SHP77 treated with DMSO at 0.1 percent for 48 hours (cell line): ENCODE measurements at regions not wholly inside any gene's neighbourhood (a gene's known extent, or its start where the extent isn't known, plus 50 kb on each side); places are given as distances from the start of the nearest gene placed in this dataset.
"Not testable (repeated sequence)": the region's sequence is repeated elsewhere in the genome, so short reads cannot be mapped to it uniquely, and the experiment has no call there.

Experiments
- DNase-seq: peaks from one replicate; lab custom pipeline; 2025; lab: John Stamatoyannopoulos, UW

DNA sequence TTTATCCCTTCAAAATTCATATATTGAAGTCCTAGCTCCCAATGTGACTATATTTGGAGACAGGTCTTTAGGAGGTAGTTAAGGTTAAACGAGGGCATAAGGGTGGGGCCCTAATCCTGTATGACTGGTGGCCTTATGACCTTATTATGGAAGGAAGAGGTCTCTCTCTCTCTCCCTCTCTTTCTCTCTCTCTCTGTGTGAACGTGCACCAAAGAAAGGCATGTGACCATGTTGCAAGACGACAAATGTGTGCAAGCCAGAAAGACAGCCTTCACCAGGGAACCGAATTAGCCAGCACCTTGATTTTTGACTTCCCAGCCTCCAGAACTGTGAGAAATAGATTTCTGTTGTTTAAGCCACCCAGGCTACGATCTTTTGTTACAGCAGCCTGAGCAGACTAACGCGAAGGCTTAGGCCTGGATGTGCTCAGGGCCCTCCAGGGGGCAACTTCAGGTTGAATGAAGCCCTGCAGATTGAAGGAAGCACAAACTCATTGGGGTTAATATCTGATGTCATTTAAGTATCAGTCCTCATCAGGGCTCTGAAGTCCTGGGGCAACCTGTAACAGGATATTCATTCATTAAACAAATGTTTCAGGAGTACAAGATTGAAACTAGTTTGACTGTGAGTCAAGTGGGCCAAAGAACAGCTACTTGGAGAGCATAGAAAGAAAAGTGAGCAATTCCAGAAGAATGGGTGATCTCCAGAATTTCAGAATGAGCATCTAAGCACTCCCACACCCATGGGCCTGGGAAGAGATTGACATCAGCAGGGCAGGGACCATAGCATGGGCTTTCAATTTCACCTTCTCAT is 157.4 kb upstream of the TNFAIP3 start:
- DNase-seq: no peak

DNA sequence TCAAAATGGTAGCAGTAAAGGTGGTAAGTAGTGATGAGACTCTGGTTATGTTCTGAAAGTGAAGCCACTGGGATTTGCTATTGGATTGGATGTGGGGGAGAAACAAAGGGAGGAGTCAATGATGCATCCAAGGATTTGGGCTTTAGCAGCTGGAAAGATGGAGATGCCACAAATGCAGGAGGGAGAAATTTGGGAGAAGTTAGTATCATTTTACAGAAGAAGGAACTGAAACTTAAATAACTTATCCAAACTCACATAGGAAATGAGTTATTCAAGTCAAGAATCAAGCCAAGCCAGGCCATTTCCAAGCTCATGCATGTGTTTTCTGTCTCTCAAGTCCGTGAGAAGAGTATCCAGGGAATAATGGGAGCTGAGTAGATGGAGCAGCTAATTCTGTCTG is 155.1 kb upstream of the TNFAIP3 start:
- no peak for DNase-seq

DNA sequence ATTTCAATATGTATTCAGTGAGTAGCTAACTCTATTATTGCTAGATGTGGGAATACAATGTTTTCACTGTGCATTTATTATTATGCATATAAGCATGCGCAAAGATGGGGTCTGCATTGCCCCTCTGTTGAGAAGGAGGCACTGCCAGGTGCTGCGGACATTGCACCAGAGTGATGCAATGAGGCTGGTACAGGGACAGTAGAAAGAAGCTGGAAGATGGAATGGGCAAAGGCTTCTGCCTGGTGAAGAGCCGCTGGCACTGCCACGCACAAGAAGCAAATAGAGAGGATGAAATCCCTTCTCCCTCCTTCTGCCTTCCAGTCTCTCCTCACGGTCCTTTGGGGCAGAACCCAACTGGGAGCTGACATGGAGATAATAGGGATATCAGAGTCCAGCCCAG is 154.5 kb upstream of the TNFAIP3 start:
- no peak for DNase-seq

DNA sequence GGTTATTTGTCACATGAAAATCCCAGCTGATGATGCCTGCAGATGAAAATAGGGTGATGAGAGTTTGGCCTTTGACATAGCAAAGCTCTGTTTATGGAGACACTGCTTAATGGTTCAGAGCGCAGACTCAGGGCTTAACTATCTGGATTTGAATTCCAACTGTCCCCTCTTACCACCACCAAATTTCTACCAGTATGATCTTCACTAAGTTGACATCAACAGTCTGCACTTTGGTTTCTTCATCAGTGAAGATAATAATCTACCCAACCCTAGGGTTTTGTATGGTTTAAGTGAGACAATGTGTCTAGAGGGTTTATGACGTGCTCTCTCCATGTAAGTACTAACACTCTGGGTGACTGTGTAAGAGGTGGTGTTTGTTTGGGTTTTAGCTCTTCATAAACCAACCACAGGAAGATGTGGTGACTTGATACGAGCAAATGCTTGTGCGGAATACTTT is 151.4 kb upstream of the TNFAIP3 start:
- no peak for DNase-seq

DNA sequence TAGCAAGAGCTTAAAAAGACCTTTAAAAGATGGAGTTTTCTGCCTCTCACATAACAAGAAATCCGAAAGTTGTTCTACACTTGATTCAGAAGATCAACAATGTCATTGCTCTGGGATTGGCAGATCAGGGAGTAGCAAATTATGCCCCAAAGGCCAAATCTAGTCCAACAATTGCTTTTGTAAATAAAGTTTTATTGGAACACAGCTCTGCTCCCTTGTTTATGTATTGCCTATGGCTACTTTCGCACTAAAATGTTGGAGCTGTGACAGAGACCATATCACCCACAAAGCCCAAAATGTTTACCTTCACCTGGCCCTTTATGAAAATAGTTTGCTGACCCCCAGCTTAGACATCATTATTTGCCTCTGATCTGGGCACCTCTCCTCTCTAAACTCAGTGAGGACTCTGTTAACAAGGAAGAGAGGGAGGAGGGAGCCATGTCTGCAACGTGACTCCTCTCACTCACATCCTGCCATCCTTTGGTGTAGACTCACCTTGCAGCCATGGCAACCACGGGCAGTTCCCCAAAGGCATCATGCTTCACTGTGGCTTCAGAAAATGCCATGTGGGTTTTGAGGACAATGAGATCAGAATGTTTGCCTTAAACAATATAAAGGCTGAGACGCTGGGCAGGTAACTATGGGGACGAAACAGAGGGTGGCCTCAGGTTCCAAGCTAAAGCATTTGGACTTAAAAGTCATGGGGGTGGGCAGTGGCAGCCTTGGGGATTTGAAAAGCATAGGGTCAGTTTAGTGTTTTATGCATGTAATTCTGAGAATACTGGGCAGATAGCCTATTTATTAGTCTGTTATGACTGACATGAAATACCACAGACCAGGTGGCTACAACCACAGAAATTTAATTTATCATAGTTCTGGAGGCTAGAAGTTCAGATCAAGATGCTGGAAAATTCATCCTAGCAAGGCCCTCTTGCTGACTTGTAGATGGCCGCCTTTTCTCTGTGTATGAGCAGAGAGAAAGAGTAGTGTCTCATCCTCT is 149.7 kb upstream of the TNFAIP3 start:
- DNase-seq: no peak

DNA sequence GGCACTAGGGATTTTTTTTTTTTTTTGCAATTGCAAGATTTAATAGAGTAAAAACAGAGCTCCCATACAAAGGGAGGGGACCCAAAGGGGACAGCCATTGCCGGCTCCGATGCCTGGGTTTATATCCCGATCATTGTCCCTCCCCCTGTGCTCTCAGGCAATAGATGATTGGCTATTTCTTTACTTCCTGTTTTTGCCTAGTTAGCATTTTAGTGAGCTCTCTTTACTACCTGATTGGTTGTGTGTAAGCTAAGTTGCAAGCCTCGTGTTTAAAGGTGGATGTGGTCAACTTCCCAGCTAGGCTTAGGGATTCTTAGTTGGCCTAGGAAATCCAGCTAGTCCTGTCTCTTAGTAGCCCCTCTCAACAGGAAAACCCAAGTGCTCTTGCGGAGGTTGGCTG is 148.2 kb upstream of the TNFAIP3 start:
- not testable (repeated sequence) for DNase-seq

DNA sequence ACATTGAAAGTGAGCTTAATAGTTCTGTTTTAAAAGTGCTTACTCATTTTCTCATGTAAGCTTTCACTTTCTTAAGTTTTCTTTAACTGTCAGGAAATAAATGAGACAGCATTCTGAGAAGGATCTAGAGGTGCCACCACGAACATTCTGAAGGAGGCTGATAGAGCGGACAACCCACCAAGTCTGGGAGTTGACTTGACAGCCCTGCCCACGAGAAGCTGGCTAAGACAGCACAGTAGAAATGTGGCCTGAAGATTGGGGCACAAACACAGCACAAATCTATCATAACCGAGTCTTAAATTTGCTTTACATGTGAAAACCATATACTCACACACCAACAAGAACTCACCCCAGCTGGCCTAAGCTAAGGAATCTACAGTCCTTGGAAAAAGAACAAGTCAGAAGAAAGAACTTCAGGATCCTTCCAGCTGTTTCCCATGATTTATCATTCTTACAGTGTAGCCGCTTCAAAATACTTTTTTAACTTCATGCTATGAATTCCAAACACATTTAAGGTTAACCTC is 144.2 kb upstream of the TNFAIP3 start:
- DNase-seq: no peak

DNA sequence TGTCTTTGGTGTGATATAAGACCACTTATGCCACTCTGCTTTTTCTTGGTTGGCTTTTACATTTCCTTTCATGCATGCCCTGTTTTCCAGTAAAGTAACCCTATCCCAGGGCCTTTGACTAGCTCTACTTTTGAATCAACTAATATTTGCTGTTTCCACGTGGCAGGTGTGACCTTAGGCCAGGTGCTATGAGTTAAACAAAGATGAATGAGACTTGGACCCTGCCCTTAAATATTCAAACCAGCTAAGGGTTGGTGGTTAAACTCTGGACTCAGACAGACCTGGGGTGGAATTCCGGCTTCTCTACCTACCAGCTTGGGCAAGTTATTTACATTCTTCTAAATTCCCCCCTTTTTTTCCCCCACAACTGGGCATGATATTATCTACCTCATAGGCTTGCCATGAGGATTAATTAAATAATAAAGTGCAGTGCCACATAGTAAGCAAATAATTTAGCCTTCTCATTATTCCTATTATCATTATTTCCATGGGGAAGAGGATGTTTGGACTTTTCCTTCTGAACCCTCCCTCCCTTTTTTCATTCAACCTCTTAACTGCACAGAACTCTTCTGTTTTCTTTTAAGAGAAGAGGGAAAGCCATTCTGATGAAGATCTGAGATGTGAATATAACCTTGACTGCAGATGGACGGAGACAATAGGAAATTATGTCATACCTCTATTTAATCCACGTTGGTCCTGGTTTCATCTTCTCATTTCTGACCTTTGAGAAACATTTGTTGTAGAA is 143.6 kb upstream of the TNFAIP3 start:
- DNase-seq: no peak

DNA sequence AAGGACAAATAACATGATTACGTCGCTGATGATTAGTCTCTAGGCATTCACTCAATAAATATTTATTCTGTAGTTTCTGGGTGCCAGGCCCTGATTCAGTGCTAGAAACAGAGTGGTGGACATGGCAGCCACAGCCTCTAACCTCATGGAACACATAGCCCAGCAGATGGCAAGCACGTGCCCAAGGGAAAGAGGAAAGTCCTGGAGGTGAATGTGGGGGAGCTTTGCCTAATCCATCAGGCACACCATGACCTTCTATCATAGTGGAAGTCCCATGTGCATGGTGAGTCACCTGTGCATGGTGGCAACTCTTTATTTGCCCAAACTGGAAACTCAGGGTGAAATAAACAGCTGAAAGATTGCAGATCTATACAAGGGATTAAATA is 143.0 kb upstream of the TNFAIP3 start:
- DNase-seq: no peak

DNA sequence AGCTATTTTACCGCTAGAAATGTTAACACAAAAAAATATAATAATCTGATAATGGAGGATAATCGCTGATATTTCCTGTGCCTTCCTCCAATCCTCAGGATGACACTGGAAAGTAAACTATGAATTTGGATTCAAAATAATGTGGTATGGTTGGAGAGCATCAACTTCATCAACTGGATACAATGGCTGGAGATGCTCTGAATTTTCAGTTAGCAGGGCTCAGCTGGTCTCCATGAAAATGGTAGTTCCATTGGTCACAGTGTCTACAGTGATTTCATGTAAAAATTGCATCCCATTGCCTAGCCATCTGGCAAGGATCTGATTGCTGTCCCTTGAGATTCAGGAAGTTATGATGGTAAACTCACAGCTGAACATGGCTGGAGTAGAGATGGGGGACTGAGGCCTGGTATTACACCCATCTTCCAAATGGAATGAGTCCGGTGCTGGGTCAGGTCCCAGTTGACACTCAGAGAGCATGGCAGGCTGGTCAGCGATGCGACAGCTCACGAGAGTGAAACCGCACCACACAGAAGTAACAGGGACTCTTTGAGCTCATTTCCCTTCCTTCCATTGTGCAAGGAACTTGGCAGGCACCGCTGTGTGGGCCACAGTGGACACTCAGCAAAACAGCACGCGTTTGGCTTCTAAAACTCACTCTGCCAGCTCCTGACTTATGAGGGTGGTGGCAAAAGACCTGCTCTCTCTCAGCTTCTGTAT is 142.4 kb upstream of the TNFAIP3 start:
- no peak for DNase-seq

DNA sequence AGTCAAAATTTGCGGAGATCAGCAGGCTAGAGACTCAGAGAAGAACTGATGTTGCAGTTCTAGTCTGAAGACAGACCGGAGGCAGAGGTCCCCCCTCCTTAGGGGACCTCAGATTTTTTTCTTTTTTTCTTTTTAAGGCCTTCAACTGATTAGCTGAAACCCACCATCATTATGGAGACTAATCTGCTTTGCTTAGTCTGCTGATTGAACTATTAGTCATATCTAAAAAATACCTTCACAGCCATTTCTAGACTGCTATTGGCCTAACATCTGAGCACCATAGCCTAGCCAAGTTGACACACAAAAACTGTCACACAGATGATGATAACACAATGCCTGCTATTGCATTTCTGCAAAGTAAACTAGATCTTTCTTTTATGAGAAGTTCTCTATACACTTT is 141.1 kb upstream of the TNFAIP3 start:
- no peak for DNase-seq

DNA sequence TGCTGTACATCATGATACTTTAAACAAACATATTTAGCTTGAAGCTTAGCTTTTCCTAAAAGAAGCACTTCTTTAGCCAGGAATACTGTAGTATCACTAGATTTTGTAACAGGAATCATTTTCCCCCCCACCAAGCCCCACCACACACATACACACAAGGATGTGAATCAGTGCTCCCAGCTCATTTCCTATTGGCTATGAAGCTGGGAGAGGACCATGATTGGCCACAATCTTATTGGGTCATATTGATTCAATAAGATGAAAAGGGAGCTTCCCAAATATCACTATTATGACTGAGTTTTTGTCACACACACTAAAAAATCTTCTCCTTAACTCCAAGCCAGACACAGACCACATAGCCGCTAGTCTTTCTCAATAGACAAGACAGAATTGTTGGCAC is 140.5 kb upstream of the TNFAIP3 start:
- no peak for DNase-seq

DNA sequence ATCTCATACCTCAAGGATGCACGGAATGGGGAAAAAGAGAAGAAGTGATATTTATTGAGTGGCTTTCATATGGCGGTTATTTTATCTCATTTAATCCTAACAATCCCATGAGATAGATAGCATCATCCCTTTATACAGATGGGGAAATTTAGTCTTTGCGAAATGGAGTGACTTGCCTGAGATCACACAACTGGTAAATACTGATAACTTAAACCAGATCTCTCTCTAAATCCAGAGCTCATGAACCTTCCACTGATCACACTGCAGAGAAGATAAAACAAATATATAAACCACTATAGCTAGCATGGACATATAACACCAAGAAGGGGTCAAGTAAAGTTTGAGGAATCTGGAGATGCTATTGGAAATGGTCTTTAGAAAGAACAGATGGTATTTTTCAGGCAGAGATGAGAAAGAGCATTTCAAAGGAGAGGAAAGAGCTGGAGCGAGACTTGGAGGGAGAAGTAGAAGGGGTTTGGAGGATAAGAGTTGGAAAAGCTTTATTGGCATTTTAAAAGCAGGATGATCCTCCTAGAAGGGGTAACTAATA is 139.8 kb upstream of the TNFAIP3 start:
- DNase-seq: no peak

DNA sequence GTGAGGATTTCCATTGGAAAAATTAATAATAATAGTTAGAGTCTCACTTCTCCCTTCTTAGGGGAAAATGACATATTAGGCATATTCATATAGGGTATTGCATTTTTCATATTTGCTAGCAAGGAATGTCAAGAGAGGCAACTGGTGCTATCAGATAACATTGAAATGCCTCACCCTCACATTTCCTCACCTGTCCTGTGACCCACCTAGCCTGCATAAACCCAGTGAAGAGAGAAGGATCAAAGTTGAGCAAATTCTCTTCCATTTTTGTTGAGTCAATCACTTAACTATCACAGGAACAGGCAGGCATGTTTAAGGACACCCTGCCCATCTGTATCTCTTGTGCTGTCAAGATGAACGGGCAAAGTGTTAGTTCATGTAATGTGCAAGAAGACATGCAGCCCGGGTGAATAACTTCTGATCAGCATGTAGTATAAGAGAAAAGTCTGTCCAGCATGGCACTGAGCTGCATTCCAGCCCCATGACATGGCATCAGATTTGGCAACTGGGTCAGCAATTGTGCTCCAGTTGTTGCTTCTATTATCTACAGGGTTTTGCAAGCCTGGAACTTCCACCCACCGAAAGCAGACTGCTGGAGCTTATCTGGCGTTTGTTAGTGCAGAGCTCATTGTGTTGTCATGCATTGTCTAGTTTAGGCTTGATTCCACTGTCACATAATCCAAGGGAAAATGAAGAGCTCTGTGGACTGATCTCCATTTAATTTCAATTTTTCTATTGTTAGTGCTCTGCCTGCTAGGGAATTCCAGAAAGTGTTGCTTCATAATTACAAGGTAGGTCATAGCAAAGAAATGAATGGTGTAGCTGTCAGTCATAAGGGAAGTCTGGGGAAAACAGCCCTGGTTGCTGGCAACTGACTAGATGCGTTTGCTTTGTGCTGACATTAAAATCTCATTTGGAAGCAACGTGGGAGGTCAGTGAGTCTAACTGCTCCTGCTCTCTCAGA is 138.4 kb upstream of the TNFAIP3 start:
- DNase-seq: no peak

DNA sequence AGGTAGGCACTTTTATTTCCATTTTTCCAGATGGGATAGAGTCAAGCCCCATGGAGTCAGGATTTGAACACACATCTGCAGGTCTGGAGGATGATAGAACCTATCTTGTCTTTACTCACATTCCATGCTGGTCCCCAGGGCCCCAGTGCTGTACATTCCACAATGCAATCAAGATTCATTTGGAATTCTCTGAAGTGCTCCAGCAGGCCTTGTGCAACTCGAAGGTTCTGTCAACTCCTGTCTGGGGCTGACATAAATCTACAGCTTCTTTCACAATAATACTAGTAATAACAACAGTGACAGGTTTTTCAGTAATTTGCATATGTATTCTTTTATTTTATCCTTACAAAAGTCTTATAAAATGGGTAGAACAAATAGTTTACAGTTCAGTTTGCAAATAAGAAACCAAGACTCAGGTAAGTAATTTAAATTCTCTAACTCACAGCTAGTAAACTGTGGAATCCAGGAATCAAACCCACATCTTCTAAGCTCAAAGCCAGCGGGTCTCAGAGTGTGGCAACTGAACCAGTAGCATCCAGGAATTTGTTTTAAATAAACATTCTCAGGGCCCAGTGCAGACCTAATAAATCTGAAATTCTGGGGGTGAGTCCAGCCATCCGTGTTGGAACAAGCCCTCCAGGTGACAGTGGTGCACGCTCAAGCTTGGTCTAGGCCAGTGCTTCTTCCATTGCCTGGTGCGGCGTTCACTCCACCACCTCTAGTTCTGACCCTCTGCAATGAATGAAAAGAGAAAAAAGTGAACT is 137.0 kb upstream of the TNFAIP3 start:
- no peak for DNase-seq

DNA sequence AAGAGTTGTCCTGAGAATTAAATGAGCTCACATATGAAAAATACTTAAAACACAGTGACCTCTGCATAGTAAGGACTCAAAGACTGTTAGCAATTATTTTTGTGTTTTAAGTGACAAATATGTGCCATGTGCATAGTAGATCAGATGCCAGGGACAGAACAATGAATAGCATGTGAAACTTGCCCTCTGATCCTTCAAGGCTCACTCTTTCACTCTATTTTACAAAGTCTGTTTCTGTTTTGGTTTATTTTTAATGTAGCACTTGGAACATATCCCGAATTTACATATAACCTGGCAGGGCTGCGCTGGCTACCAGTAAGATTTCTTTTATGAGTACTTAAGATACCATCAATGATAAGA is 135.5 kb upstream of the TNFAIP3 start:
- no peak for DNase-seq

DNA sequence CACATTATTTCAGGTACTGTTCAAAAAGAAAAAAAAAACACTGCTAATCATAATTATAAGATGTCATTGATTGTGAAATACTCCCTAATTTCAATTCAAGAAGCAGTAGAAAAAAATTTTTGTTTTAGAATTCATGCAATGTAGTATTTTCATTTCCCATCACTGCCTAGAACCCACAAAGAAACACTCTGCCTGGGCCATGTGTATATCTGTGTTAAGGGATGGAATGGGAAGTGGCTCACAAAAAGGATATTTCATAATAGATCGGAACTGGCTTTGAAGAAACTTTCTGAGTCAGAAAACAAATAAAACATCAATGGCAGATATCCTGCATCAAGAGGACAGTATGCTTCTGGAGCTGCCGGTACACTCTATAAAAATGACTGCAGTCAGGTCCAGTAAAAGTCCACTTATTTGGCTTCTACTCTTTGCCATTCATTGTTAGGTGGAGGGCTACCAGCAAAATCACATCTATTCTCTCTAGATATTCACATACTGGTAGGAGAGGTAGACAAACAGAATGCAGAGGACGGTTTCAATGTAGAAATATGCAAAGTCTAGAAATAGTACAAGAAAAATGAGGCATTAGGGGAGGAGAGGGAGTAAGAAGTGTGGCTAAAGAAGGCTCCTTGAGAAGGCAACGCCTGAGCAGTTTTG is 135.0 kb upstream of the TNFAIP3 start:
- no peak for DNase-seq

DNA sequence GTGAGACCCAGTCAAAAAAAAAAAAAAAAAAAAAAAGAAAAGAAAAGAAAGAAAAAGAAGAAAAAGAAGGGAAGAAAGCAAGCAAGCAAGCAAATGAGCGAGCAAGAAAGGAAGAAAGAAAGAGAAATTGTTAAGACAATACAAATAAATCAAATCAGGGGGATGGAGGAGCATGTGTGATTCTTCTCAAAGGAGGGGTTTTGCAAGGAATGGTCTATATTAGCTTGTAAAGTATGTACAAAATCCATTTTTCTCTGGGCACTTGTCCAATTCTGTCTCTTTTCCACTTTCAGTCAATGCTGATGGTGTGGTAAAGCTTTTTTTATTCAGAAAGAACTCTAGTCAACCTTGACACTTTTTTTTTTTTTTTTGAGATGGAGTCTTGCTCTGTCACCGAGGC is 133.7 kb upstream of the TNFAIP3 start:
- no peak for DNase-seq
